ENCODE measurements at regions not wholly inside any gene's neighbourhood (a gene's known extent, or its start where the extent isn't known, plus 50 kb on each side); places are given as distances from the start of the nearest gene placed in this dataset.

DNA sequence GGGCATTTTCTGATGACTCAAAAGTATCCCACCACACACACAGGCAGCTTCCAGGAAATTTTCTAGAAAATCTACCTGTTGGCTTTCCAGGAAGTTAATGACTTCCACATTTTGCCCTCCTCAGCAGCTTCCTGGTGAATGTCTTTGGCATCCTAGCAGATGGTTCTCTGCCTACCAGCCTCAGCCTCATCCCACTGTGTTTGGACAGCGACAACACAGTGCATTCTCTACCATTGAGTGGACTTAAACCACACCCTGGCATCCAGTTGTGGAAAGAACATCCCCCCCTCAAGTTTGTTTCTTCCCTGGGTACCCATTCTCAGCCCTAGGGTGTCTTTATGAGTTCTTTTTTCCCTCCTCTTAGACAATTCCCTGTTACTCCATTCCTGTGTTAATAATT is 50.8 kb upstream of the GADL1 start:
- Histone ChIP-seq H3K79me2 (ENCODE audit: control insufficient read depth, insufficient read depth, low read length) (no peaks in the 10 kb centered on the region), H3K56ac (ENCODE audit: low read length) (no peak overlapping the region), H3K36me3 (ENCODE audit: control insufficient read depth, insufficient read depth, low read length) (no peaks in the 10 kb centered on the region), H3K27me3 (ENCODE audit: insufficient read depth, low read length, poor library complexity) (no peaks in the 10 kb centered on the region), H2BK120ac (ENCODE audit: low read depth, low read length) (no peak overlapping the region), H3K4me2 (ENCODE audit: low read length) (no peak overlapping the region), H3K9ac (ENCODE audit: low read length) (no peak overlapping the region), H2AK5ac (ENCODE audit: low read length) (no peak overlapping the region), H3K18ac (ENCODE audit: low read length) (no peak overlapping the region), H3K4me1 (ENCODE audit: control insufficient read depth, low read depth, low read length) (no peaks in the 10 kb centered on the region), H2BK15ac (replicated peaks; ENCODE audit: low read depth) (no peak overlapping the region), H2BK5ac (ENCODE audit: low read length) (no peak overlapping the region), H3K79me1 (ENCODE audit: low read length) (no peaks in the 10 kb centered on the region), H3K27ac (ENCODE audit: low read depth, low read length) (no peak overlapping the region), H3K4ac (ENCODE audit: low read depth, low read length) (no peak overlapping the region), H3K4me3 (ENCODE audit: low read length) (no peak overlapping the region), H4K5ac (ENCODE audit: low read length) (no peak overlapping the region), H3K23ac (ENCODE audit: low read length) (no peak overlapping the region), H4K8ac (ENCODE audit: low read depth, low read length) (no peak overlapping the region)
- no peak for DNase-seq
- WGBS (ENCODE audit: extremely low coverage, insufficient coverage, low lambda C conversion rate), result no CpG with 5 or more reads among the region's 1 CpG

DNA sequence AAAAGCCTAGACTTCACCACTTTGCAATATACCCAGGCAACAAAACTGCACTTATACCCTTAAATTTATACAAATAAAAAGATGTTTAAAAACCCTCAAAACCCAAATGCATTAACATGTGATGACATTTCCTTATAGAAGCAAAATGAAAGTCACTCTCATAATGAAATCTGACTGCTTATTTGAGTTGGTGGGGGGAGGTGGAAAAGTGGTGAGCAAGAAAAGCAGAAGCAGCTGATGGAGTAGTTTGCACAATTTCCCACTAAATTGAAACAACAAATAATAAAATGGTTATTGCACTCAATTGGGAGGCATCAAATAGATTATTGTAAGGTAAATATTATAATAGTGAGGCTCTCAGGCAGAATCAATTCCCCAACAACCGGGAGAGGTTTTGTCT is 54.0 kb upstream of the GADL1 start:
- Histone ChIP-seq H3K4ac (ENCODE audit: low read depth, low read length) (no peak overlapping the region), H2BK120ac (ENCODE audit: low read depth, low read length) (no peak overlapping the region), H3K36me3 (ENCODE audit: control insufficient read depth, insufficient read depth, low read length) (no peaks in the 10 kb centered on the region), H3K79me1 (ENCODE audit: low read length) (no peaks in the 10 kb centered on the region), H4K5ac (ENCODE audit: low read length) (no peak overlapping the region), H3K27ac (ENCODE audit: low read depth, low read length) (no peak overlapping the region), H3K27me3 (ENCODE audit: insufficient read depth, low read length, poor library complexity) (no peaks in the 10 kb centered on the region), H2AK5ac (ENCODE audit: low read length) (no peak overlapping the region), H3K79me2 (ENCODE audit: control insufficient read depth, insufficient read depth, low read length) (no peaks in the 10 kb centered on the region), H2BK15ac (replicated peaks; ENCODE audit: low read depth) (no peak overlapping the region), H3K56ac (ENCODE audit: low read length) (no peak overlapping the region), H3K4me3 (ENCODE audit: low read length) (no peak overlapping the region), H3K4me1 (ENCODE audit: control insufficient read depth, low read depth, low read length) (no peaks in the 10 kb centered on the region), H3K9ac (ENCODE audit: low read length) (no peak overlapping the region), H3K23ac (ENCODE audit: low read length) (no peak overlapping the region), H3K18ac (ENCODE audit: low read length) (no peak overlapping the region), H4K8ac (ENCODE audit: low read depth, low read length) (no peak overlapping the region), H3K4me2 (ENCODE audit: low read length) (no peak overlapping the region), H2BK5ac (ENCODE audit: low read length) (no peak overlapping the region)
- no CpG with 5 or more reads among the region's 1 CpG for WGBS (ENCODE audit: extremely low coverage, insufficient coverage, low lambda C conversion rate)
- no peak for DNase-seq

- no peak overlapping the region for H3K4ac ChIP-seq (ENCODE audit: low read depth, low read length)
- no peak overlapping the region for H4K8ac ChIP-seq (ENCODE audit: low read depth, low read length)
- no peak overlapping the region for H3K4me3 ChIP-seq (ENCODE audit: low read length)
- H3K79me1 ChIP-seq (ENCODE audit: low read length), result no peaks in the 10 kb centered on the region
- no peaks in the 10 kb centered on the region for H3K27me3 ChIP-seq (ENCODE audit: insufficient read depth, low read length, poor library complexity)
- no peak for DNase-seq
- H3K4me1 ChIP-seq (ENCODE audit: control insufficient read depth, low read depth, low read length), result no peaks in the 10 kb centered on the region
- H2BK120ac ChIP-seq (ENCODE audit: low read depth, low read length), result no peak overlapping the region
- no peak overlapping the region for H3K9ac ChIP-seq (ENCODE audit: low read length)
- H3K23ac ChIP-seq (ENCODE audit: low read length), result no peak overlapping the region
- no peak overlapping the region for H2AK5ac ChIP-seq (ENCODE audit: low read length)
- H4K5ac ChIP-seq (ENCODE audit: low read length), result no peak overlapping the region
- H3K36me3 ChIP-seq (ENCODE audit: control insufficient read depth, insufficient read depth, low read length), result no peaks in the 10 kb centered on the region
- H3K79me2 ChIP-seq (ENCODE audit: control insufficient read depth, insufficient read depth, low read length), result no peaks in the 10 kb centered on the region
- no peak overlapping the region for H2BK15ac ChIP-seq (replicated peaks; ENCODE audit: low read depth)
- no peak overlapping the region for H3K18ac ChIP-seq (ENCODE audit: low read length)
- no CpG with 5 or more reads among the region's 2 CpGs for WGBS (ENCODE audit: extremely low coverage, insufficient coverage, low lambda C conversion rate)
- H2BK5ac ChIP-seq (ENCODE audit: low read length), result no peak overlapping the region
- no peak overlapping the region for H3K4me2 ChIP-seq (ENCODE audit: low read length)
- H3K56ac ChIP-seq (ENCODE audit: low read length), result no peak overlapping the region
- H3K27ac ChIP-seq (ENCODE audit: low read depth, low read length), result no peak overlapping the region
Observed at GRCh38 chr3:30951826-30952225, 57.4 kb upstream of the GADL1 start.

DNA sequence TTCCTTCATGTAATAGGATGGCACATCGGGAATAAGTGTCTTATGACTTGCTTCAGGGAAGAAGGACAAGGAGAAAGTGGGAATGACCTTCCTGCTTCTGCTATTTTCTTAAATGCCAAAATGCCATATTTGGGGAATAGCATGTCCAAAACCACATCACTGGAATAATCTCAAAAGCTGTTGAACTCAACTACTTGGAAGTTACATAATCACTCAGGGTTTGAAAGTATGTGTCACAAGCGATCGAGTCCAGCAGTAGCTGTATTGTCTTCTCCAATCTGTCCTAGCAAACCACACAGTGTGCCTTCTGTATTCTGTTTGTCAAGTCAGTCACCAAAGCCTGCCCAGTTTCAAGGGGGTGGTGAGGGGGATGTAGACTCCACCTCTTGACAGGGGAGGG is 58.3 kb upstream of the GADL1 start:
- Histone ChIP-seq H3K9ac (ENCODE audit: low read length) (no peak overlapping the region), H4K8ac (ENCODE audit: low read depth, low read length) (no peak overlapping the region), H3K79me1 (ENCODE audit: low read length) (no peaks in the 10 kb centered on the region), H3K23ac (ENCODE audit: low read length) (no peak overlapping the region), H2BK120ac (ENCODE audit: low read depth, low read length) (no peak overlapping the region), H4K5ac (ENCODE audit: low read length) (no peak overlapping the region), H3K18ac (ENCODE audit: low read length) (no peak overlapping the region), H3K4ac (ENCODE audit: low read depth, low read length) (no peak overlapping the region), H3K4me2 (ENCODE audit: low read length) (no peak overlapping the region), H2AK5ac (ENCODE audit: low read length) (no peak overlapping the region), H2BK5ac (ENCODE audit: low read length) (no peak overlapping the region), H3K4me3 (ENCODE audit: low read length) (no peak overlapping the region), H3K79me2 (ENCODE audit: control insufficient read depth, insufficient read depth, low read length) (no peaks in the 10 kb centered on the region), H2BK15ac (replicated peaks; ENCODE audit: low read depth) (no peak overlapping the region), H3K56ac (ENCODE audit: low read length) (no peak overlapping the region), H3K27me3 (ENCODE audit: insufficient read depth, low read length, poor library complexity) (no peaks in the 10 kb centered on the region), H3K27ac (ENCODE audit: low read depth, low read length) (no peak overlapping the region), H3K36me3 (ENCODE audit: control insufficient read depth, insufficient read depth, low read length) (no peaks in the 10 kb centered on the region), H3K4me1 (ENCODE audit: control insufficient read depth, low read depth, low read length) (no peaks in the 10 kb centered on the region)
- no CpG with 5 or more reads among the region's 3 CpGs for WGBS (ENCODE audit: extremely low coverage, insufficient coverage, low lambda C conversion rate)
- DNase-seq, result no peak

- Histone ChIP-seq H3K79me2 (ENCODE audit: control insufficient read depth, insufficient read depth, low read length) (no peaks in the 10 kb centered on the region), H2BK5ac (ENCODE audit: low read length) (no peak overlapping the region), H2AK5ac (ENCODE audit: low read length) (no peak overlapping the region), H3K4me3 (ENCODE audit: low read length) (no peak overlapping the region), H2BK120ac (ENCODE audit: low read depth, low read length) (no peak overlapping the region), H3K79me1 (ENCODE audit: low read length) (no peaks in the 10 kb centered on the region), H3K27me3 (ENCODE audit: insufficient read depth, low read length, poor library complexity) (no peaks in the 10 kb centered on the region), H3K27ac (ENCODE audit: low read depth, low read length) (no peak overlapping the region), H3K18ac (ENCODE audit: low read length) (no peak overlapping the region), H4K5ac (ENCODE audit: low read length) (no peak overlapping the region), H3K4me1 (ENCODE audit: control insufficient read depth, low read depth, low read length) (no peaks in the 10 kb centered on the region), H3K4me2 (ENCODE audit: low read length) (no peak overlapping the region), H3K36me3 (ENCODE audit: control insufficient read depth, insufficient read depth, low read length) (no peaks in the 10 kb centered on the region), H3K4ac (ENCODE audit: low read depth, low read length) (no peak overlapping the region), H3K9ac (ENCODE audit: low read length) (no peak overlapping the region), H4K8ac (ENCODE audit: low read depth, low read length) (no peak overlapping the region), H3K56ac (ENCODE audit: low read length) (no peak overlapping the region), H3K23ac (ENCODE audit: low read length) (no peak overlapping the region), H2BK15ac (replicated peaks; ENCODE audit: low read depth) (no peak overlapping the region)
- WGBS (ENCODE audit: extremely low coverage, insufficient coverage, low lambda C conversion rate), result no CpG with 5 or more reads among the region's 1 CpG
- no peak for DNase-seq
Observed at GRCh38 chr3:30954426-30954825, 60.0 kb upstream of the GADL1 start.

- Histone ChIP-seq H3K4me2 (ENCODE audit: low read length) (no peak overlapping the region), H2BK15ac (replicated peaks; ENCODE audit: low read depth) (no peak overlapping the region), H3K27me3 (ENCODE audit: insufficient read depth, low read length, poor library complexity) (no peaks in the 10 kb centered on the region), H2AK5ac (ENCODE audit: low read length) (no peak overlapping the region), H3K23ac (ENCODE audit: low read length) (no peak overlapping the region), H3K36me3 (ENCODE audit: control insufficient read depth, insufficient read depth, low read length) (no peaks in the 10 kb centered on the region), H3K27ac (ENCODE audit: low read depth, low read length) (no peak overlapping the region), H3K79me1 (ENCODE audit: low read length) (no peaks in the 10 kb centered on the region), H3K56ac (ENCODE audit: low read length) (no peak overlapping the region), H4K5ac (ENCODE audit: low read length) (no peak overlapping the region), H4K8ac (ENCODE audit: low read depth, low read length) (no peak overlapping the region), H3K4me1 (ENCODE audit: control insufficient read depth, low read depth, low read length) (no peaks in the 10 kb centered on the region), H2BK5ac (ENCODE audit: low read length) (no peak overlapping the region), H3K9ac (ENCODE audit: low read length) (no peak overlapping the region), H3K4ac (ENCODE audit: low read depth, low read length) (no peak overlapping the region), H3K18ac (ENCODE audit: low read length) (no peak overlapping the region), H3K4me3 (ENCODE audit: low read length) (no peak overlapping the region), H2BK120ac (ENCODE audit: low read depth, low read length) (no peak overlapping the region), H3K79me2 (ENCODE audit: control insufficient read depth, insufficient read depth, low read length) (no peaks in the 10 kb centered on the region)
- WGBS (ENCODE audit: extremely low coverage, insufficient coverage, low lambda C conversion rate), result no CpG with 5 or more reads among the region's 2 CpGs
- no peak for DNase-seq
Observed at GRCh38 chr3:30962084-30962483, 67.6 kb upstream of the GADL1 start.
